Osteoblast (primary cell): ENCODE measurements at regions not wholly inside any gene's neighbourhood (a gene's known extent, or its start where the extent isn't known, plus 50 kb on each side); places are given as distances from the start of the nearest gene placed in this dataset.

ENCODE experiments used
- DNase-seq: peaks from one replicate; pipeline ENCODE4 v3.0.0; 2011; ENCODE audit warnings: low spot score, mixed read lengths; ENCODE audit not compliant: insufficient read length; ENCODE audit errors: missing footprints
- H2AFZ ChIP-seq: 2 replicates; pipeline ENCODE4 v1.6.0; 2011; ENCODE audit warnings: mild to moderate bottlenecking, low read length
- H3K27ac ChIP-seq: 2 replicates; pipeline ENCODE4 v1.5.1; 2011; ENCODE audit warnings: mild to moderate bottlenecking, low read depth, low read length, moderate library complexity
- H3K27me3 ChIP-seq: 2 replicates; pipeline ENCODE4 v1.6.0; 2012; ENCODE audit warnings: mild to moderate bottlenecking, control low read depth, inconsistent platforms, low read length, moderate library complexity; ENCODE audit not compliant: insufficient read depth
- H3K36me3 ChIP-seq: 2 replicates; pipeline ENCODE4 v1.5.1; 2011; ENCODE audit warnings: mild to moderate bottlenecking, low read length, control low read depth, moderate library complexity; ENCODE audit not compliant: insufficient read depth
- H3K4me1 ChIP-seq: 2 replicates; pipeline ENCODE4 v1.5.1; 2011; ENCODE audit warnings: mild to moderate bottlenecking, low read length, control low read depth, moderate library complexity; ENCODE audit not compliant: insufficient read depth
- H3K4me2 ChIP-seq: 2 replicates; pipeline ENCODE4 v1.6.0; 2011; ENCODE audit warnings: mild to moderate bottlenecking, low read length; ENCODE audit not compliant: insufficient read depth
- H3K4me3 ChIP-seq: fragments of 200-600 bp; sonication (generic); 3 replicates; pipeline ENCODE4 v1.5.1; 2012; ENCODE audit warnings: mild to moderate bottlenecking, low read length, inconsistent platforms; ENCODE audit not compliant: insufficient read depth
- H3K79me2 ChIP-seq: 2 replicates; pipeline ENCODE4 v1.6.0; 2012; ENCODE audit warnings: mild to moderate bottlenecking, low read length, control low read depth, inconsistent platforms; ENCODE audit not compliant: insufficient read depth
- H3K9me3 ChIP-seq: 2 replicates; pipeline ENCODE4 v1.5.1; 2011; ENCODE audit warnings: low read depth, low read length, control low read depth
- H4K20me1 ChIP-seq: 2 replicates; pipeline ENCODE4 v1.6.0; 2012; ENCODE audit warnings: mild to moderate bottlenecking, low read length, control low read depth; ENCODE audit not compliant: insufficient read depth
- TF ChIP-seq, protein P1 (sequence below): IDR thresholded peaks from 2 replicates; pipeline ENCODE4 v1.5.1; 2011; ENCODE audit warnings: mild to moderate bottlenecking, low read depth, low read length, moderate library complexity; ENCODE audit errors: extremely low read depth

DNA sequence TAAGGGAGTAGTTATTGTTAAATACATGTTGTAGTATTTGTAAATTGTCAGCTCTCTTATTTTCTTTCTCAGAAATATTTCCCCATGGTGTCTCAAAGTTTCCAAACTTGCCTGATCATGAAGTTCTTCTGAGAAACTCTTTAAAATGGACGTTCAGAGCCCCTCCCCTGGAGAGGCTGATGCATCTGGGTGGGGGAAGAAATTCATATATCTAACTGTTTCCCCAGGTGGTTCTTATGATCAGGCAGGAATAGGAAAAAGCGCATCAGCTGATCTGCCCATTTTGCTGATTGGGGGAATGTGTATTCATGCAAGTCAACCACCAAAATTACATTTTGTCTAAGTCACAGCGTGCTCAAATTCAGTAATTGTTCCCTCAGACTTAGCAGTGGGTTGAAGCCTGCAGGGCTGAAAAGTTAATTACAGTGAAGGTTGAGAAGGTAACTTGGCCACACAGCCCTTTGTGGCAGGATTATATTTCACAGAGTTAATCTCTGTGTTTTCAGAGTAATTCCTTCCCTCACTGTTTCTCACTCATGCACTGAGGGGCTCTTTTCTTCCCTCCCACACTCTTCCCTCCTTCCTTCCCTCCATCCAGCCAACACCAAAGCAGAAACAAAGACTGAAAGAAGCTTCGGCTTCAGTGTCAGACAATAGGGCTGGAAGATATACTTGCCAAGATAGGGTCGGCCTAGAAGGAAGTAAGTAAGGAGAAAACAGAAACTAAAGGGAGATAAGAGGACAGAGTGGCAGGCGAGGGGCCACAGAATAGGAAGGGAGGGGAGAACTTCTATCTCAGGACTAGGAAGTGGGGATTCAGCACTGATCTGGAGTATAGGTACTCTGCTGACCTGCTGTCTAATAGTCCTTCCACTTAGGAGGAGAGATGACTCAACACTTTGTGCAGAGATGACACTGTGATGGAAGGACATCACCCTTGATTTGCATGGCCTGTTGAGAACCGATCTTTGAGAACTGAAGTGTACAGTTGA, 50.5 kb upstream of the STARD3NL start:
- no peak overlapping the region for H3K4me2 ChIP-seq
- H3K27ac ChIP-seq = no peak overlapping the region
- TF ChIP-seq, protein P1, sequence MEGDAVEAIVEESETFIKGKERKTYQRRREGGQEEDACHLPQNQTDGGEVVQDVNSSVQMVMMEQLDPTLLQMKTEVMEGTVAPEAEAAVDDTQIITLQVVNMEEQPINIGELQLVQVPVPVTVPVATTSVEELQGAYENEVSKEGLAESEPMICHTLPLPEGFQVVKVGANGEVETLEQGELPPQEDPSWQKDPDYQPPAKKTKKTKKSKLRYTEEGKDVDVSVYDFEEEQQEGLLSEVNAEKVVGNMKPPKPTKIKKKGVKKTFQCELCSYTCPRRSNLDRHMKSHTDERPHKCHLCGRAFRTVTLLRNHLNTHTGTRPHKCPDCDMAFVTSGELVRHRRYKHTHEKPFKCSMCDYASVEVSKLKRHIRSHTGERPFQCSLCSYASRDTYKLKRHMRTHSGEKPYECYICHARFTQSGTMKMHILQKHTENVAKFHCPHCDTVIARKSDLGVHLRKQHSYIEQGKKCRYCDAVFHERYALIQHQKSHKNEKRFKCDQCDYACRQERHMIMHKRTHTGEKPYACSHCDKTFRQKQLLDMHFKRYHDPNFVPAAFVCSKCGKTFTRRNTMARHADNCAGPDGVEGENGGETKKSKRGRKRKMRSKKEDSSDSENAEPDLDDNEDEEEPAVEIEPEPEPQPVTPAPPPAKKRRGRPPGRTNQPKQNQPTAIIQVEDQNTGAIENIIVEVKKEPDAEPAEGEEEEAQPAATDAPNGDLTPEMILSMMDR = no peak
- no peak overlapping the region for H3K4me3 ChIP-seq
- no peaks in the 10 kb centered on the region for H3K27me3 ChIP-seq
- no peak overlapping the region for H2AFZ ChIP-seq
- no peak for DNase-seq
- no peaks in the 10 kb centered on the region for H3K9me3 ChIP-seq
- no peaks in the 10 kb centered on the region for H3K4me1 ChIP-seq
- no peaks in the 10 kb centered on the region for H3K79me2 ChIP-seq
- H4K20me1 ChIP-seq = no peaks in the 10 kb centered on the region
- no peaks in the 10 kb centered on the region for H3K36me3 ChIP-seq
